HG03045 (cell line): ENCODE measurements at regions not wholly inside any gene's neighbourhood (a gene's known extent, or its start where the extent isn't known, plus 50 kb on each side); places are given as distances from the start of the nearest gene placed in this dataset.
"Not testable (repeated sequence)": the region's sequence is repeated elsewhere in the genome, so short reads cannot be mapped to it uniquely, and the experiment has no call there.

Source experiments
- ATAC-seq: cut with Tn5 transposase; IDR thresholded peaks from one replicate; pipeline ENCODE4 v1.9.1; 2021; ENCODE audit warnings: mild to moderate bottlenecking, moderate library complexity; ENCODE audit not compliant: unreplicated experiment

- ATAC-seq = not testable (repeated sequence)
Observed at GRCh38 chr2:208921358-208921757, 502.5 kb upstream of the MAP2 start.

- no peak for ATAC-seq
Observed at GRCh38 chr2:208927867-208928266, 496.0 kb upstream of the MAP2 start.

GRCh38 chr2:208929139-208929864 is 494.5 kb upstream of the MAP2 start:
- ATAC-seq = no peak

GRCh38 chr2:208929894-208930427 is 493.9 kb upstream of the MAP2 start:
- no peak for ATAC-seq

GRCh38 chr2:208935531-208935930 is 488.3 kb upstream of the MAP2 start:
- ATAC-seq = no peak

GRCh38 chr2:208937521-208937920 is 486.3 kb upstream of the MAP2 start:
- no peak for ATAC-seq

- ATAC-seq = no peak
Observed at GRCh38 chr2:208939852-208940251, 484.0 kb upstream of the MAP2 start.

- ATAC-seq = no peak
Observed at GRCh38 chr2:208945719-208946256, 478.1 kb upstream of the MAP2 start.

GRCh38 chr2:208948073-208948472 is 475.8 kb upstream of the MAP2 start:
- ATAC-seq = no peak

- no peak for ATAC-seq
Observed at GRCh38 chr2:208970070-208970469, 453.8 kb upstream of the MAP2 start.

GRCh38 chr2:208977582-208977981 is 446.3 kb upstream of the MAP2 start:
- no peak for ATAC-seq

- no peak for ATAC-seq
Observed at GRCh38 chr2:208978946-208979345, 444.9 kb upstream of the MAP2 start.

- ATAC-seq = no peak
Observed at GRCh38 chr2:208980321-208980720, 443.5 kb upstream of the MAP2 start.

- ATAC-seq = no peak
Observed at GRCh38 chr2:208982831-208983230, 441.0 kb upstream of the MAP2 start.

- ATAC-seq = no peak
Observed at GRCh38 chr2:208983486-208983885, 440.4 kb upstream of the MAP2 start.

- no peak for ATAC-seq
Observed at GRCh38 chr2:208984376-208985090, 439.3 kb upstream of the MAP2 start.

- no peak for ATAC-seq
Observed at GRCh38 chr2:208985644-208986043, 438.2 kb upstream of the MAP2 start.

- ATAC-seq = no peak
Observed at GRCh38 chr2:208990716-208991115, 433.1 kb upstream of the MAP2 start.

GRCh38 chr2:208999911-209000310 is 423.9 kb upstream of the MAP2 start:
- no peak for ATAC-seq

GRCh38 chr2:209002054-209002453 is 421.8 kb upstream of the MAP2 start:
- no peak for ATAC-seq

GRCh38 chr2:209005371-209005770 is 418.5 kb upstream of the MAP2 start:
- ATAC-seq = no peak
